ENCODE measurements at regions not wholly inside any gene's neighbourhood (a gene's known extent, or its start where the extent isn't known, plus 50 kb on each side); places are given as distances from the start of the nearest gene placed in this dataset.
"Not testable (repeated sequence)": the region's sequence is repeated elsewhere in the genome, so short reads cannot be mapped to it uniquely, and the experiment has no call there.

DNA sequence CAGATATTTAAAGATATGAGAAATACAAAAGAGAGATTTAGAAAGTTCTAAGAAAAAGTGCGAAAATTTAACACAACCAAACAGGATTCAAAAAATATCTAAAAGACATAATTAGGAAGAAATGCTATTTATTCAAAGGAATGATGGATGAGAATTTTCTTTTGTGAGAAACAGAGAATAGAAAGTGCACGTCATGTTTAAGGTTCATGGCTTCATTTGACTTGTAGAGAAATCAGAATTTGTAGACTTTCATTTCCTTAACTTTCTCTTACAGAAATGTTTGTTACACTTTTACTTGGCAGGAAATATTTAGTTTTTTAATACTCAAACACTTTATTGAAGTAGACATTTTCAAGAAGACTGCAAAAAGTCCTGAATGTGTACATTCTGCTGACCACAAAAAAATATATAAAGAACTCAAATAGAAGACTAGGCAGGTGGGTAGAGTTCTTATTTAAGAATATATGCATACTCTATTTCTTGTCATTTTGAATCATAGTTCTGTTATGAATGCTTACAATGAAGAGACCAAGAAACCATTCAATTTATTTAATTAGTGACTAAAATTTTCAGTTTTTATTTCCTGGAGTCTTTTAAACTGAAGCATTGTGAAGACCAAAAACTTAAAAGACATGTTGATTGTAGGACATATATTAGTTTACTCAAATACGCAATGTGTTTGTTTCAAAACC is 710.5 kb upstream of the HS3ST5 start:
- DNase-seq = no peak

- no peak for DNase-seq
Observed at GRCh38 chr6:115016593-115016992, 673.8 kb upstream of the HS3ST5 start.

DNA sequence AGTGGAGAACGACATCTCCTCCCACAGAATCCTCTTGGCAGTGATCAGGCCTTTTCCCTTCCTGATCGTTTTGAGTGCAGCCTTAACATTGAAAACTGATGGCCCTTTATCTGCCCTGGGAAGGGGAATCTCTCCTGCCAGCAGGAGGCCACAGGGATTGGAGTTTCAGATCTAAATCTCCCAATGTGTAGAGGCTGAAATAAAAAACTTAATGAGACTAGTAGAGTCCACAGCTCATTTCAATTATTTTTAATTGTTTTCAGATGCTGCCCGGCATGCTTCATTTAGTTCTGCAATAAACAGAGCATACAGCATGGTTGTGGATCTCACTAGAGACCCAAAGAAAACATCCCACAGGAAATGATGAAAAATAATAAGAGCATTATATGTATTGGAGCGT is 662.2 kb upstream of the HS3ST5 start:
- no peak for DNase-seq

DNA sequence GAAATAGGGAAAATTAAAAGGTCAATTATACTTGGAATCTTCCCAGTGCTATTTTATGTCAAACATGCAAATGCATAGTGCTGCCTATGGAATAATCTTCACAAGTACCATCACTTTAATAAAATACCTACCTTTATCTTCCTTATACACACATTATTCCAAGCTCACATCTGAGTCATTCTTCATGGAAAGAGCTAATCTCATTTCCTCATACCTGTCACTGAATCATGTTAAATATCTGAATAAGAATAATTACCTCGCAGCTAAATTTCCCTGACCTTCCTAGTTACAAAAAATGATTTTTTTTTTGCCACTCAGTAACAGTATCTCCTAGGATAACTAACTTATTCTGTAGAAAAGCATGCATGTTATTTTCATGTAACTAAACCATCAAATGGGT is 661.4 kb upstream of the HS3ST5 start:
- DNase-seq = no peak

DNA sequence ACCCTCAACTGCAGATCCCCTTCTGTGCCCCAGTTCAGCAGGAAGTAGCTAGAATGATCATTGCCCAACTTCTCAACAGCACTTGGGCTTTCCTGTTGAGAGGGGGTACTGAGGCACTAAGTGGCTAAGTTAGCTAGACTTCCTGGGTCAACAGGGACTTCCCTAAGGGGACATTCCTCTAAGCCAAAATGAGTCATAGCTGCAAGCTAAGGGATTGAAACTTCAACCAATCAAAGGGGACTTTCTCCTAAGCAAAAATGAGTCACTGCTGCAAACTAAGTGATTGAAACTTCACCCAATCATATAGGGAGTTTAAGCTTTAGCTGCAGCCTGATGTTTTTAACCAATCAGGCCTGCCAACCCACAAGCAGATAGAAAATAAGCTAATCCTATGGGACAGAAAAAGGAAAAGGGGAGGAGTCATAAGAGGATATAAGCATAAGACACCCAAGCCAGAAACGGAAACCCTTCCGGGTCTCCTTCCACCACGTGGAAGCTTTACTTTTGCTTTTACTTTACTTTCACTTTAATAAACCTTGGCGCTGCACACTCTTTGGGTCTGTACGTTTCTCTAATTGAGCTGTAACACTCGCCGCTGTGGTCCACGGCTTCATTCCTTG is 659.0 kb upstream of the HS3ST5 start:
- DNase-seq = no peak

- DNase-seq = no peak
Observed at GRCh38 chr6:115000736-115001135, 657.9 kb upstream of the HS3ST5 start.

DNA sequence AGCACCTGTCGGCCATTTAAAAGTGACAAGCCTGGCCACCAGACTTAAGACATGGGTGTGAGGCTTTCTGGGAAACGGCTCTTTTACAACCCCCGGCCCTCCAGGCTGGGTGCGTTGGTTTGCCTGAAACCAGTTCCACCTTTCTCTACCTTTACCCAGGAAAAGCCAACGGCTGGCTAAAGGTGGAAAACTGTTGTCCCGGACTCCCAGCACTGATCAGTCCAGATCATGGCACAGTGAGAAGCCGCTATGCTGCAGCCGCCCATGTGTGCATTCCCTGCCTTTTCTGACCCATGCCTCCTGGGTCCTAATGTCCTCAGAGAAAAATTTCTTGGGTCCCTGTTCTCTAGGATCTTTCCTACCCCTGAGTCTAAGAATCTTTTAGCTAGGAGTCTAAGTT is 655.7 kb upstream of the HS3ST5 start:
- no peak for DNase-seq

- peak; percentile 29 for DNase-seq
Observed at GRCh38 chr6:114997813-114998292, 655.0 kb upstream of the HS3ST5 start.

GRCh38 chr6:114995526-114995925 is 652.7 kb upstream of the HS3ST5 start:
- DNase-seq = no peak

DNA sequence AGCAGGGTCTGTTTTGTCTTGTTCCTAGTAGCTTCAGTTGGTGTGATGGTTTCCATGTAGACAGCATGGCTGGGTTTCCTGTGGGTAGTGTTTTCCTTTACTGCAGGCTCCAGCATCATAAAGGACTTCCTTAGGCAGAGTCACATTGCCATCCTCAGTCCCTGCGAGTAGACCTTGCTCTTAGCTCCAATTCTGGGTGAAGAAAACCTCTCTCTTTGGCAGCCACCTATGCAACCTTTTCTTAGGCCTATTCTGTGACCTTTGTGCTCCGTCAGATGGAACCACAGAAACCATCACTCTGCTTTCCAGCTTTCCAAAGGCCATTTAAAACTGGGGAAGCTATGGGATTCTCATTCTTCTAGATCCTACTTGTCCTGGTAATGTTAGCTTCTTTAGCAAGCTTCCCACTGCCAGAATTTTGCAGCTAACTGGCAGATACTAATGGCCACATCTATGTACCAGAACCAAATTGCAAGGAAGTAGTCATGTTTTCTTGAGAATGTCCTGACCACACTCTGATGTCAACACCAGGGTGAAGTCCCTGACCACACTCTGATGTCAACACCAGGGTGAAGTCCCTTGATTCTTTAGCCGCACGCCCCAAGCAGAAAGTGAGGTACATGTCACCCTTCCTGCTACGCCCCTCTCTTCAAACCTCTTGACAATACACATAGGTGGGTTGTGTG is 646.6 kb upstream of the HS3ST5 start:
- DNase-seq = no peak

- DNase-seq = no peak
Observed at GRCh38 chr6:114987281-114987680, 644.5 kb upstream of the HS3ST5 start.

- no peak for DNase-seq
Observed at GRCh38 chr6:114955363-114955762, 612.5 kb upstream of the HS3ST5 start.

- no peak for DNase-seq
Observed at GRCh38 chr6:114952229-114952628, 609.4 kb upstream of the HS3ST5 start.

GRCh38 chr6:114945392-114945791 is 602.6 kb upstream of the HS3ST5 start:
- no peak for DNase-seq

GRCh38 chr6:114941078-114941477 is 598.3 kb upstream of the HS3ST5 start:
- DNase-seq = no peak

DNA sequence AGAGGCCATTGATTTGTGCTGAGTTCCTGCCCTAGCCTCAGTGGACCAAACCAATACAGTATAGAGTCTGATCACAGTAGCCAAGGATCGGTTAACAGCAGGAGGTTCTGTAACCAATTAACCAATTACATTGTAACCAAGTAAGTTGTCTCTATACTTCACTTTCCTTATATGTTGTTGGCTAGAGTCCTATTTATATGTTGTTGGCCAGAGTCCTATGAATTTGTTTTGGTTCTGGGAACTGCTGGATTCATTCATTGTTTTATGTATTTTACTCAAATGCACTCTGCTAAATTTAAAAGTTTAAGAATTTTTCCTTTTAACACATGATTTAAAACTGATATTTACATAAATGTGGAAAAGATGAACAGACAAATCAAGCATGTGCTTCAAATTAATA is 597.4 kb upstream of the HS3ST5 start:
- no peak for DNase-seq

- DNase-seq = no peak
Observed at GRCh38 chr6:114939630-114940029, 596.8 kb upstream of the HS3ST5 start.

DNA sequence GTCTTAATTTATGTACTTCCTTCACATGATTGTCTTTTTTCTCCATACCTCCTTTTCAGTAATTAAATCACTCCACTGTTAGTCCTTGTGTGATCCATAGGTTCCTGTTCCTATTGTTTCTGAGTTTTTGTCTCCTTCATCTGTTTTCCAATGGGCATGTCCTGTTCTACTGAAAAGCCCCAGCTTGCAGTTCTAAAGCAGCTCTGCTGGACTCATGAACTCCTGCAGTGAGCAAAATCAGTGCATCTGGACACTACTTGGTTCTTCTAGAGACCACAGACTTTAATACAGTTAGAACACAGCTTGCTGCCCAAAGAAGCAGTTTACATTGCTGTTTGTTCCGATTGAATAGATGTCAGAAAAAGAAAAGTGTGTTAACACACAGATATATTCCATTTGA is 593.3 kb upstream of the HS3ST5 start:
- DNase-seq = no peak

GRCh38 chr6:114934079-114934478 is 591.3 kb upstream of the HS3ST5 start:
- no peak for DNase-seq

GRCh38 chr6:114928731-114929130 is 585.9 kb upstream of the HS3ST5 start:
- DNase-seq = not testable (repeated sequence)

- DNase-seq = no peak
Observed at GRCh38 chr6:114906096-114906495, 563.3 kb upstream of the HS3ST5 start.

- DNase-seq = no peak
Observed at GRCh38 chr6:114897536-114897935, 554.7 kb upstream of the HS3ST5 start.

DNA sequence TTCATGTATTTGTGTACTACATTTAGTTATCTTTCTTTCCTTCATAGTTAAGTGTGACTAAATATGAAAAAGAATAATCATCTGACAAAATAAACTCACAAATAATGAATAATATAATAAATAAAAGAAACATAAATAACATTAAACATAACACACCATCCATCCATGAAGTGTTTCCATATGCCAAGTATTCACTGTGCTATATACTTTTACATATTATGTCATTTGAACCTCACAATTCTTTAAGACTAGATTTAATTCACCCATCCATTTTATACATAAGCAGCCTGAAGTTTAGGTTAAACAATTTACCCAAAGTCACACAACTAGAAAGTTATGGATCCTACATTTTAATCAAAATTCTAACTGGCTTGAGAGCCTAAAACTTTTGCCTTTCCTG is 549.4 kb upstream of the HS3ST5 start:
- DNase-seq = no peak

- DNase-seq = no peak
Observed at GRCh38 chr6:114888241-114888640, 545.4 kb upstream of the HS3ST5 start.
